ENCODE measurements at regions not wholly inside any gene's neighbourhood (a gene's known extent, or its start where the extent isn't known, plus 50 kb on each side); places are given as distances from the start of the nearest gene placed in this dataset.

GRCh38 chr20:6692566-6693173, 74.8 kb upstream of the BMP2 start:
- TF ChIP-seq SPI1 (IDR thresholded peaks at IDR 0.05; ENCODE audit: borderline replicate concordance, low read depth): no peak
- TF ChIP-seq POLR2AphosphoS5 (IDR thresholded peaks at IDR 0.05; ENCODE audit: low read depth): no peak
- no peak for TF ChIP-seq GABPA (IDR thresholded peaks at IDR 0.05; ENCODE audit: low read depth)
- no peak for TF ChIP-seq CTCF (IDR thresholded peaks at IDR 0.05; ENCODE audit: insufficient read depth, low read length)
- no peak for TF ChIP-seq REST (IDR thresholded peaks at IDR 0.05; ENCODE audit: insufficient replicate concordance, low read depth)

Data from HL-60 (cell line).